ENCODE measurements at regions not wholly inside any gene's neighbourhood (a gene's known extent, or its start where the extent isn't known, plus 50 kb on each side); places are given as distances from the start of the nearest gene placed in this dataset.
"Not testable (repeated sequence)": the region's sequence is repeated elsewhere in the genome, so short reads cannot be mapped to it uniquely, and the experiment has no call there.

- no peak for DNase-seq
Measured at GRCh38 chr4:75180217-75180616, 247.3 kb downstream of the PARM1 start.

GRCh38 chr4:75179510-75179909 lies 246.6 kb downstream of the PARM1 start:
- DNase-seq = peak; percentile 44

- DNase-seq = no peak
Measured at GRCh38 chr4:75172551-75172950, 239.6 kb downstream of the PARM1 start.

- no peak for DNase-seq
Measured at GRCh38 chr4:75169427-75169826, 236.5 kb downstream of the PARM1 start.

GRCh38 chr4:75169020-75169419 lies 236.1 kb downstream of the PARM1 start:
- DNase-seq = no peak

GRCh38 chr4:75168548-75168947 lies 235.6 kb downstream of the PARM1 start:
- no peak for DNase-seq

- DNase-seq = not testable (repeated sequence)
Measured at GRCh38 chr4:75165100-75165499, 232.2 kb downstream of the PARM1 start.

GRCh38 chr4:75158451-75158850 lies 225.5 kb downstream of the PARM1 start:
- no peak for DNase-seq

- DNase-seq = no peak
Measured at GRCh38 chr4:75154994-75155393, 222.1 kb downstream of the PARM1 start.

GRCh38 chr4:75146223-75146622 lies 213.3 kb downstream of the PARM1 start:
- DNase-seq = no peak

- DNase-seq = no peak
Measured at GRCh38 chr4:75144475-75144874, 211.6 kb downstream of the PARM1 start.

GRCh38 chr4:75142850-75143249 lies 209.9 kb downstream of the PARM1 start:
- no peak for DNase-seq

GRCh38 chr4:75142382-75142781 lies 209.5 kb downstream of the PARM1 start:
- DNase-seq = no peak

- no peak for DNase-seq
Measured at GRCh38 chr4:75141162-75141561, 208.2 kb downstream of the PARM1 start.

GRCh38 chr4:75137302-75137701 lies 204.4 kb downstream of the PARM1 start:
- no peak for DNase-seq

GRCh38 chr4:75135068-75135825 lies 202.3 kb downstream of the PARM1 start:
- peak; percentile 36 for DNase-seq

GRCh38 chr4:75126870-75127269 lies 194.0 kb downstream of the PARM1 start:
- DNase-seq = not testable (repeated sequence)

GRCh38 chr4:75126058-75126457 lies 193.1 kb downstream of the PARM1 start:
- no peak for DNase-seq

- DNase-seq = no peak
Measured at GRCh38 chr4:75122424-75123014, 189.6 kb downstream of the PARM1 start.

GRCh38 chr4:75118739-75119138 lies 185.8 kb downstream of the PARM1 start:
- DNase-seq = no peak

GRCh38 chr4:75110061-75110460 lies 177.1 kb downstream of the PARM1 start:
- no peak for DNase-seq

- DNase-seq = no peak
Measured at GRCh38 chr4:75107755-75108612, 175.1 kb downstream of the PARM1 start.

GRCh38 chr4:75102787-75103085 lies 169.8 kb downstream of the PARM1 start:
- DNase-seq = no peak
